Esophagus squamous epithelium (tissue), 4 donors: ENCODE measurements at regions not wholly inside any gene's neighbourhood (a gene's known extent, or its start where the extent isn't known, plus 50 kb on each side); places are given as distances from the start of the nearest gene placed in this dataset.

Experiments used
- POLR2A ChIP-seq, 4 donors: fragments of 450-650 bp; IDR thresholded peaks; one replicate each; pipeline ENCODE4 v1.6.1; 2017; ENCODE audit warnings: antibody characterized with exemption in 4 of 4, mild to moderate bottlenecking in 4 of 4, moderate library complexity in 3 of 4
- TF ChIP-seq, protein P1 (sequence below), 6 experiments: fragments of 450-650 bp in 4 of 6; fragments of 200-600 bp in 2 of 6; sonication (generic) in 2 of 6; IDR thresholded peaks; one replicate each; pipeline ENCODE4 v1.5.1; 2016 to 2019; ENCODE audit warnings: antibody characterized with exemption in 6 of 6, mild to moderate bottlenecking in 4 of 6, moderate library complexity in 4 of 6

DNA sequence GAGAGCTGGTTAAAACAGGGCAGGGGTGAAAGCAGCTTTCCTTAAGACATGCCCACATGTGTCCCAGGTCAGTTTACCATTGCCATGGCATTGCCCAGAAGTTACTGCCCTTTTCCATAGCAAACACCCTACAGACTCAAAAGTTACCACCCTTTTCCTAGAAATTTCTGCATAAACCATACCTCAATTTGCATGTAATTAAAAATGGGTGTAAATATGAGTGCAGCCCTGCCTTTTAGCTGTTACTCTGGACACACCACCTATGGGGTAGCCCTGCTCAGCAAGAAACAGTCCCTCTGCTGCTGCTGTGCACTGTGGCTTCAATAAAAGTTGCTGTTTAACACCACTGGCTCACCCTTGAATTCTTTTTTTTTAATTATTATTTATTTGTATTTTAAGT is 168.5 kb upstream of the C16orf82 start:
- TF ChIP-seq, protein P1, sequence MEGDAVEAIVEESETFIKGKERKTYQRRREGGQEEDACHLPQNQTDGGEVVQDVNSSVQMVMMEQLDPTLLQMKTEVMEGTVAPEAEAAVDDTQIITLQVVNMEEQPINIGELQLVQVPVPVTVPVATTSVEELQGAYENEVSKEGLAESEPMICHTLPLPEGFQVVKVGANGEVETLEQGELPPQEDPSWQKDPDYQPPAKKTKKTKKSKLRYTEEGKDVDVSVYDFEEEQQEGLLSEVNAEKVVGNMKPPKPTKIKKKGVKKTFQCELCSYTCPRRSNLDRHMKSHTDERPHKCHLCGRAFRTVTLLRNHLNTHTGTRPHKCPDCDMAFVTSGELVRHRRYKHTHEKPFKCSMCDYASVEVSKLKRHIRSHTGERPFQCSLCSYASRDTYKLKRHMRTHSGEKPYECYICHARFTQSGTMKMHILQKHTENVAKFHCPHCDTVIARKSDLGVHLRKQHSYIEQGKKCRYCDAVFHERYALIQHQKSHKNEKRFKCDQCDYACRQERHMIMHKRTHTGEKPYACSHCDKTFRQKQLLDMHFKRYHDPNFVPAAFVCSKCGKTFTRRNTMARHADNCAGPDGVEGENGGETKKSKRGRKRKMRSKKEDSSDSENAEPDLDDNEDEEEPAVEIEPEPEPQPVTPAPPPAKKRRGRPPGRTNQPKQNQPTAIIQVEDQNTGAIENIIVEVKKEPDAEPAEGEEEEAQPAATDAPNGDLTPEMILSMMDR (IDR thresholded peaks at IDR 0.05): no peak
- TF ChIP-seq POLR2A (IDR thresholded peaks at IDR 0.05): no peak
